ENCODE measurements at regions not wholly inside any gene's neighbourhood (a gene's known extent, or its start where the extent isn't known, plus 50 kb on each side); places are given as distances from the start of the nearest gene placed in this dataset.
A peak's percentile ranks its signal among the peaks of the same experiment; 100 is the strongest.

DNA sequence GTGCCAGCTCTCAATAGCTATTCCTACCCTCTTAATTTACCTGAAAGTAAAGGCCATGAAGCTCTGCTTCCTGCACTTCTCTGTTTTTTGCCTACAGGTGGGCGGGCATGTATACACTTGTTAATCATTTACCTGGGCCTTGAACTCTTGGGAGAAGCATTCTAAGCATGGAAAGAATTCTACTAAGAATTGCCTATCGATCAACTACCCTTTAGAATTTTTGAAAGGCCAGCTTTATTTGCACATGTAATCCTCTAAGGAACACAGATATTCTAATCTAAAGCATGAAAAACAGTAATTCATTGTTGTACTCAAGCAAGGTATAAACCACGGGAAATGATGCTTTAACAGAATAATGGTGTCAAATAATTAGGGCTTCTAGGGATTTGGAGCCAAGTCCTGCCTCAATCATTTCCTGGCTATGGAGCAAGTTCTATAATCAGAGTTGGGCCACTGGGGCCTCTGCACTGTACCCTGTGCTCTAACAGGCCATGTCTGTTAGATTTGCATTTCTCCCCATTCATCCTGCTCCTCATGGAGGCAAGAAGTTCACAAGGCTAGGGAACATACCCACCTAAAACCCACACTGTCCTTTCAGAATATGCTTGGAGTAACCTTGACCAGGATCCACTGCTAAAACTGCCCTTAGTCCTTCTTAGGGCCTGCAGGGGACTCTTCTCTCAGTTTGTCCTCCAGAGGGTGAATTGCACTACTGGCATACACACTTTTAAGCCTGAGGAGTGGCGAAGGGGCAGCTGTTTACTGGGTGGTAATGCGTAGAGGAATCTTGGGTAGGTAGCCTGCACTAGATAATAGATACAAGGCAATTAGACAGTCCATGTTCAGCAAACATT lies 276.4 kb upstream of the JAG1 start:
- ChIA-PET POLR2A (ENCODE audit: unreplicated experiment) (no interaction called here), CTCF (no interaction called here)
- H3K27me3 ChIP-seq (ENCODE audit: control insufficient read depth, insufficient read depth, low read length), result no peaks in the 10 kb centered on the region; the same call in 1 of the 2 replicates
- no peaks in the 10 kb centered on the region for H3K36me3 ChIP-seq (ENCODE audit: control insufficient read depth, insufficient read depth, low read length)
- H2BK15ac ChIP-seq (ENCODE audit: low read depth, low read length), result no peak overlapping the region
- no peaks in the 10 kb centered on the region for H3K9me1 ChIP-seq (ENCODE audit: insufficient read depth, low read length)
- intact Hi-C loops (cut with micrococcal nuclease) (no loop called here), dilution Hi-C loops (cut with HindIII; ENCODE audit: low sequenced_read_pairs, unreplicated experiment) (no loop called here), in situ Hi-C loops (cut with MboI; ENCODE audit: low sequenced_read_pairs) (no loop called here)
- H4K20me1 ChIP-seq (ENCODE audit: insufficient read depth, low read length), result no peaks in the 10 kb centered on the region
- peak overlapping the region; percentile 13 for H2AFZ ChIP-seq (replicated peaks; ENCODE audit: low read length, poor library complexity)
- no peak overlapping the region for H3K23ac ChIP-seq (ENCODE audit: low read depth, low read length)
- no peak overlapping the region for H3K14ac ChIP-seq (replicated peaks; ENCODE audit: low read depth, low read length)
- no peak overlapping the region for H3K4me2 ChIP-seq (ENCODE audit: low read depth, low read length)
- H3K79me1 ChIP-seq (ENCODE audit: low read depth in 1 of 2, low read length in 2 of 2), result no peaks in the 10 kb centered on the region
- H4K5ac ChIP-seq (ENCODE audit: low read depth, low read length), result no peak overlapping the region
- H2BK5ac ChIP-seq (ENCODE audit: low read depth, low read length, poor library complexity, severe bottlenecking), result no peak overlapping the region
- H3K4me3 ChIP-seq (ENCODE audit: insufficient read depth, low read depth, low read length), result no peak overlapping the region
- BruUV-seq (replicated peaks), result no TSS peak
- H4K8ac ChIP-seq (ENCODE audit: low read depth in 2 of 2, low read length in 2 of 2), result no peak overlapping the region
- no peak overlapping the region for H2AK9ac ChIP-seq (replicated peaks; ENCODE audit: low read depth, low read length, poor library complexity)
- no peak overlapping the region for H3K4ac ChIP-seq (ENCODE audit: low read depth, low read length)
- DNase-seq (no peak), ATAC-seq (ENCODE audit: low read depth) (no peak)
- no peak overlapping the region for H3K56ac ChIP-seq (ENCODE audit: extremely low read depth, insufficient read depth, low read length)
- H3K27ac ChIP-seq (ENCODE audit: insufficient read depth, low read length), result no peak overlapping the region
- H2BK120ac ChIP-seq (ENCODE audit: low read depth, low read length), result no peak overlapping the region
- no peaks in the 10 kb centered on the region for H3K9me3 ChIP-seq (ENCODE audit: control insufficient read depth, insufficient read depth, low read length)
- H2AK5ac ChIP-seq (ENCODE audit: low read depth, low read length), result no peak overlapping the region
- 67% methylated on average over 1 of the region's 5 CpGs; no CpG with 5 or more reads in 1 of the 2 experiments for WGBS, 2 experiments (ENCODE audit: extremely low coverage in 2 of 2, insufficient read length in 1 of 2)
- no peak overlapping the region for H4K91ac ChIP-seq (ENCODE audit: insufficient read depth, low read depth, low read length)
- H3K9ac ChIP-seq (ENCODE audit: low read depth, low read length), result no peak overlapping the region
- no peak for TF ChIP-seq MXI1 (IDR thresholded peaks at IDR 0.05; ENCODE audit: borderline replicate concordance, low read depth, low read length)
- TF ChIP-seq USF2 (IDR thresholded peaks at IDR 0.05; ENCODE audit: low read depth, low read length), result no peak
- TF ChIP-seq MAZ (IDR thresholded peaks at IDR 0.05; ENCODE audit: borderline replicate concordance, low read depth, low read length), result no peak
- no peak for TF ChIP-seq SMC3 (IDR thresholded peaks at IDR 0.05; ENCODE audit: low read depth, low read length)
- TF ChIP-seq RAD21 (IDR thresholded peaks at IDR 0.05; ENCODE audit: low read length), result no peak
- TF ChIP-seq FOS (IDR thresholded peaks at IDR 0.05; ENCODE audit: low read depth, low read length), result no peak
- no peak for TF ChIP-seq BHLHE40 (IDR thresholded peaks at IDR 0.05; ENCODE audit: low read depth, low read length)
- no peak for TF ChIP-seq RCOR1 (IDR thresholded peaks at IDR 0.05; ENCODE audit: insufficient replicate concordance, low read length)
- no peak for TF ChIP-seq CHD1 (IDR thresholded peaks at IDR 0.05; ENCODE audit: low read depth, low read length)
- no peak for TF ChIP-seq CTCF (conservative IDR thresholded peaks at IDR 0.05; ENCODE audit: low read depth, low read length)
- TF ChIP-seq RFX5 (IDR thresholded peaks at IDR 0.05; ENCODE audit: low read depth, low read length), result no peak
- TF ChIP-seq MAFK (IDR thresholded peaks at IDR 0.05; ENCODE audit: low read depth, low read length), result no peak
- H2BK20ac ChIP-seq (ENCODE audit: low read depth, low read length), result no peak overlapping the region
- H3K4me1 ChIP-seq (ENCODE audit: control insufficient read depth, insufficient read depth, low read length), result no peaks in the 10 kb centered on the region
- no peak overlapping the region for H3K18ac ChIP-seq (ENCODE audit: low read depth, low read length)
